Parathyroid adenoma (tissue), 2 donors: ENCODE measurements at regions not wholly inside any gene's neighbourhood (a gene's known extent, or its start where the extent isn't known, plus 50 kb on each side); places are given as distances from the start of the nearest gene placed in this dataset.

Source experiments
- H2AFZ ChIP-seq: fragments of 300-600 bp; sonication (generic); one replicate; pipeline ENCODE4 v1.7.0; 2017; ENCODE audit warnings: antibody characterized with exemption, mild to moderate bottlenecking
- H3K27ac ChIP-seq: fragments of 300-600 bp; sonication (generic); one replicate; pipeline ENCODE4 v1.7.0; 2017
- H3K27me3 ChIP-seq: fragments of 300-600 bp; sonication (generic); one replicate; pipeline ENCODE4 v1.7.0; 2017; ENCODE audit warnings: low read length; ENCODE audit not compliant: control insufficient read depth, insufficient read depth
- H3K36me3 ChIP-seq: fragments of 300-600 bp; sonication (generic); one replicate; pipeline ENCODE4 v1.7.0; 2017; ENCODE audit warnings: low read length; ENCODE audit not compliant: control insufficient read depth, insufficient read depth
- H3K4me1 ChIP-seq: fragments of 300-600 bp; sonication (generic); one replicate; pipeline ENCODE4 v1.7.0; 2017; ENCODE audit warnings: control low read depth
- H3K4me2 ChIP-seq: fragments of 300-600 bp; sonication (generic); one replicate; pipeline ENCODE4 v1.7.0; 2017; ENCODE audit warnings: low read length
- H3K4me3 ChIP-seq: fragments of 300-600 bp; sonication (generic); one replicate; pipeline ENCODE4 v1.7.0; 2017; ENCODE audit warnings: low read depth, low read length
- H3K79me2 ChIP-seq: fragments of 300-600 bp; sonication (generic); one replicate; pipeline ENCODE4 v1.7.0; 2017; ENCODE audit warnings: control low read depth
- H3K9ac ChIP-seq: fragments of 300-600 bp; sonication (generic); one replicate; pipeline ENCODE4 v1.7.0; 2017; ENCODE audit warnings: mild to moderate bottlenecking
- H3K9me3 ChIP-seq: fragments of 300-600 bp; sonication (generic); one replicate; pipeline ENCODE4 v1.7.0; 2017; ENCODE audit warnings: low read length; ENCODE audit not compliant: control insufficient read depth
- TF ChIP-seq, protein P1 (sequence below): fragments of 300-600 bp; sonication (generic); IDR thresholded peaks from one replicate; pipeline ENCODE4 v1.7.0; 2017; ENCODE audit warnings: antibody characterized with exemption, mild to moderate bottlenecking
- donor health status: primary hyperparathyroidism.

DNA sequence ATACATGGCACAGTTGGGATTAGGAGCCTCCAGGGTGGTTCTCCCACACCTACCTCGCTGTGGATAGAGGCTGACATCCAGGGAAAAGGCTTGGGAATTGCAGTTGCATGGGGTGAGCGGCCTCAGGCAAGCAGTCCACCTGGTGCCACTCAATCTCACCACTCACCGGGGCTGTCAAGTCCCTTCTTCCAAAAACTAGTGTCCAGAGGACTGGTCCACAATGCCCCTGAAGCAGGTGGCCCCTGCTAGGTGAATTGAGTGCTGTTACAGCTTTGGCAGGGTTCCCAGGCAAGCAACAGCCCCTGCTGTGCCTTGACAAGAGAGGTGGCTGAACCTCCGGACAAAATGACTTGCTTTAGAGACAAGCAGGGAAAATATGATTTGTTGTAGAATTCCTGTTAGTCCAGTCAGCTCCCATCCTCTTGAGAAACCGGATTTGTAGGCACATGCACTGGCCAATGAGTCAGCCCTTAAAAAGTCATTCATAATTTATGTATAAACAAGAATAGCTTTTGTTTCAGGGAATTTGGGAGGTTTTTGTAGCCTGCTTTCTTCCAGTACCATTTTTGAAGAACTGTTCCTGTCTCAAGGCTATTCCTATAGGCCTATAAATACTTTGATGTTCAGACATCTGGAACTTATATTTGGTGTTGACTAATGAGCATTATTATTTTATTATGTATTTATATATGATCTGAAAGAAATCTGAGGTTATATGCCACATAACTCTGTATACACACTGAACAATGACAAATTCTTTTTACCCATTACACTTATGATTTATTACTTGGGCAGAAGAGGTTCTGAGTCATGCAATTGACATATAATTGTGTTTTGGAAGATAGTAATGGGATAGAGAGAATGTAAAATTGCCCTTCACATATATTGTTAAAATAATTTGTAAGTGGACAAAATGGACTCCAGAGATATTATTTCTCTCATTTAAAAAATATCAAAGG, 411.1 kb downstream of the ACTL7B start:
- Histone ChIP-seq H3K9me3 (no peaks in the 10 kb centered on the region), H3K27me3 (no peaks in the 10 kb centered on the region), H3K79me2 (no peaks in the 10 kb centered on the region), H3K4me2 (no peak overlapping the region), H3K36me3 (no peaks in the 10 kb centered on the region), H3K4me3 (no peak overlapping the region), H3K9ac (no peak overlapping the region), H2AFZ (no peak overlapping the region), H3K27ac (no peak overlapping the region), H3K4me1 (no peaks in the 10 kb centered on the region)
- TF ChIP-seq, protein P1, sequence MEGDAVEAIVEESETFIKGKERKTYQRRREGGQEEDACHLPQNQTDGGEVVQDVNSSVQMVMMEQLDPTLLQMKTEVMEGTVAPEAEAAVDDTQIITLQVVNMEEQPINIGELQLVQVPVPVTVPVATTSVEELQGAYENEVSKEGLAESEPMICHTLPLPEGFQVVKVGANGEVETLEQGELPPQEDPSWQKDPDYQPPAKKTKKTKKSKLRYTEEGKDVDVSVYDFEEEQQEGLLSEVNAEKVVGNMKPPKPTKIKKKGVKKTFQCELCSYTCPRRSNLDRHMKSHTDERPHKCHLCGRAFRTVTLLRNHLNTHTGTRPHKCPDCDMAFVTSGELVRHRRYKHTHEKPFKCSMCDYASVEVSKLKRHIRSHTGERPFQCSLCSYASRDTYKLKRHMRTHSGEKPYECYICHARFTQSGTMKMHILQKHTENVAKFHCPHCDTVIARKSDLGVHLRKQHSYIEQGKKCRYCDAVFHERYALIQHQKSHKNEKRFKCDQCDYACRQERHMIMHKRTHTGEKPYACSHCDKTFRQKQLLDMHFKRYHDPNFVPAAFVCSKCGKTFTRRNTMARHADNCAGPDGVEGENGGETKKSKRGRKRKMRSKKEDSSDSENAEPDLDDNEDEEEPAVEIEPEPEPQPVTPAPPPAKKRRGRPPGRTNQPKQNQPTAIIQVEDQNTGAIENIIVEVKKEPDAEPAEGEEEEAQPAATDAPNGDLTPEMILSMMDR: no peak

DNA sequence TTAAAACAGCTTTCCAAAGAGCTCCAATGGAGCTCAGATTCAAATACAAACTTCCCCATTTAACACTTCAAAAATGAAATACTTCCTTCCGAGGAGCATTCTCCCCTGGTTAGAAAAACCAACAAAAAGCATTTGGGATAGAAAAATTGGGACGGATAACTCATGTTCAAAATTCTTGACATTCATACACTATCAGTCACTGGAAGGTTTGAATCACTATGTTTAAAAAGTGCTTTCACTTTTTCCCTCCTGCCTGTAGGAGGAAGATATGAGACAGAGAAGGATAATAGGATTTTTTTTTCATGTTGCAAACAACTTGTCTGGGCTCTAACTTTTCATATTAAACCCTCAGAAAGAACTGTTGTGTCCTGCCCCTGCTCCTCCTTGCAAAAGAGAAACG, 412.0 kb downstream of the ACTL7B start:
- TF ChIP-seq, protein P1: no peak
- Histone ChIP-seq H3K36me3 (no peaks in the 10 kb centered on the region), H3K4me2 (no peak overlapping the region), H3K27ac (no peak overlapping the region), H3K4me3 (no peak overlapping the region), H3K9me3 (no peaks in the 10 kb centered on the region), H2AFZ (no peak overlapping the region), H3K27me3 (no peaks in the 10 kb centered on the region), H3K4me1 (no peaks in the 10 kb centered on the region), H3K79me2 (no peaks in the 10 kb centered on the region), H3K9ac (no peak overlapping the region)

DNA sequence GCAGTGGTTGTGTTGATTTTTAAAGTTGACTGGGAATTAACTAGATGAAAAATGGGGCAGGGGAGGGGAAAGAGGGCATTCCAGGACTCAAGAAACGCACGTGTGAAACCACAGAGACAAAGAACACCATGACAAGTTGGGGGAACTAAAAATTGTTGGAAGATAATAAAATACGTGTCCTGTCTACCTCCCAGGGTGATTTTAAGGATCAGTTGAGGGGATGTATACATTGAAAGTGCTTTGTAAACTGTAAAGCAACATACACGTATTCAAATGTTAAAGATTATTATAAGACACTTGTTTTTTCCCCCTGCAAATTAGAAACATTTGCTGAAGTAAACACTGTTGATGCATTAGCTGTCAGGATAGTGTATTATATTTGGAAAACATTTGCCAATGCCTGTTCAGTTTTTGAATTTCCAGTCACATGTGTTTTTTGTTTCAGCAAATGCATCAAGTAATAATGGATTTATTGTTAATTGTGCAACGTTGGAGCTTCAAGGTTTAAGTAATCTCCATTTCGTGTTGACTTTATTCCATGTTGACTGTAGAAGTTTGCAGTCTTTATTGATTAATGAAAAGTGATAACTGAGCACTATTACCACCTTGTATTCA, 412.7 kb downstream of the ACTL7B start:
- no peaks in the 10 kb centered on the region for H3K27me3 ChIP-seq
- H3K4me3 ChIP-seq: no peak overlapping the region
- H3K36me3 ChIP-seq: no peaks in the 10 kb centered on the region
- TF ChIP-seq, protein P1: no peak
- no peaks in the 10 kb centered on the region for H3K9me3 ChIP-seq
- H3K4me2 ChIP-seq: no peak overlapping the region
- H3K27ac ChIP-seq: no peak overlapping the region
- H3K9ac ChIP-seq: no peak overlapping the region
- H2AFZ ChIP-seq: no peak overlapping the region
- no peaks in the 10 kb centered on the region for H3K4me1 ChIP-seq
- no peaks in the 10 kb centered on the region for H3K79me2 ChIP-seq

DNA sequence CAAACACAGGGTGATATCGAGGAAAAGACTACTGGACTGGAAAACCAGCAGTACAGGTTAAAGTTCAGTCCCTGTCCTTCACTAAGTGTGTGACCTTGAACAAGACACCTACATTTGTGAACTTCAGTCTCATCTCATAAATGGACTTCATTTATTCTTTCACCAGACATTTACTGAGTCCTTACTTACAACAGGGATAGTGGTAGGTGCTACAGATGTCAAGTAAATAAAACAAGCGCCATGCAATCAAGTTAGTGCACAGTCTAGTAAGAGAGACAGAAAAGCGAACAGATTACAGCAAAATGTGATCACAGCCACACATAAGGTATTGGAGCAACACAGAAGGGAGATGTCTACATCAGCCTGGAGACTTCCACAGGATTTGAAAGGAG, 413.2 kb downstream of the ACTL7B start:
- no peaks in the 10 kb centered on the region for H3K4me1 ChIP-seq
- H3K9me3 ChIP-seq: no peaks in the 10 kb centered on the region
- no peaks in the 10 kb centered on the region for H3K36me3 ChIP-seq
- TF ChIP-seq, protein P1: no peak
- H3K27ac ChIP-seq: no peak overlapping the region
- H3K79me2 ChIP-seq: no peaks in the 10 kb centered on the region
- no peak overlapping the region for H3K9ac ChIP-seq
- H3K4me3 ChIP-seq: no peak overlapping the region
- H3K27me3 ChIP-seq: no peaks in the 10 kb centered on the region
- H3K4me2 ChIP-seq: no peak overlapping the region
- no peak overlapping the region for H2AFZ ChIP-seq
